D721Med (cell line): ENCODE measurements at regions not wholly inside any gene's neighbourhood (a gene's known extent, or its start where the extent isn't known, plus 50 kb on each side); places are given as distances from the start of the nearest gene placed in this dataset.

ENCODE experiments used
- DNase-seq: peaks from one replicate; pipeline ENCODE4 v3.0.0; 2011; ENCODE audit warnings: low spot score; ENCODE audit not compliant: insufficient read length
- FAIRE-seq: peaks from 2 replicates; lab custom pipeline; 2011; peaks lifted over from hg19 to GRCh38; lab: Jason Lieb, UNC
- TF ChIP-seq, protein P1 (sequence below): IDR thresholded peaks from 2 replicates; pipeline ENCODE4 v1.5.1; 2012; ENCODE audit warnings: mild to moderate bottlenecking, control low read depth; ENCODE audit not compliant: insufficient read depth; ENCODE audit errors: missing control alignments

GRCh38 chr15:98501192-98501591 is 147.1 kb upstream of the IGF1R start:
- DNase-seq, result no peak
- TF ChIP-seq, protein P1, sequence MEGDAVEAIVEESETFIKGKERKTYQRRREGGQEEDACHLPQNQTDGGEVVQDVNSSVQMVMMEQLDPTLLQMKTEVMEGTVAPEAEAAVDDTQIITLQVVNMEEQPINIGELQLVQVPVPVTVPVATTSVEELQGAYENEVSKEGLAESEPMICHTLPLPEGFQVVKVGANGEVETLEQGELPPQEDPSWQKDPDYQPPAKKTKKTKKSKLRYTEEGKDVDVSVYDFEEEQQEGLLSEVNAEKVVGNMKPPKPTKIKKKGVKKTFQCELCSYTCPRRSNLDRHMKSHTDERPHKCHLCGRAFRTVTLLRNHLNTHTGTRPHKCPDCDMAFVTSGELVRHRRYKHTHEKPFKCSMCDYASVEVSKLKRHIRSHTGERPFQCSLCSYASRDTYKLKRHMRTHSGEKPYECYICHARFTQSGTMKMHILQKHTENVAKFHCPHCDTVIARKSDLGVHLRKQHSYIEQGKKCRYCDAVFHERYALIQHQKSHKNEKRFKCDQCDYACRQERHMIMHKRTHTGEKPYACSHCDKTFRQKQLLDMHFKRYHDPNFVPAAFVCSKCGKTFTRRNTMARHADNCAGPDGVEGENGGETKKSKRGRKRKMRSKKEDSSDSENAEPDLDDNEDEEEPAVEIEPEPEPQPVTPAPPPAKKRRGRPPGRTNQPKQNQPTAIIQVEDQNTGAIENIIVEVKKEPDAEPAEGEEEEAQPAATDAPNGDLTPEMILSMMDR, result no peak
- FAIRE-seq, result no peak

DNA sequence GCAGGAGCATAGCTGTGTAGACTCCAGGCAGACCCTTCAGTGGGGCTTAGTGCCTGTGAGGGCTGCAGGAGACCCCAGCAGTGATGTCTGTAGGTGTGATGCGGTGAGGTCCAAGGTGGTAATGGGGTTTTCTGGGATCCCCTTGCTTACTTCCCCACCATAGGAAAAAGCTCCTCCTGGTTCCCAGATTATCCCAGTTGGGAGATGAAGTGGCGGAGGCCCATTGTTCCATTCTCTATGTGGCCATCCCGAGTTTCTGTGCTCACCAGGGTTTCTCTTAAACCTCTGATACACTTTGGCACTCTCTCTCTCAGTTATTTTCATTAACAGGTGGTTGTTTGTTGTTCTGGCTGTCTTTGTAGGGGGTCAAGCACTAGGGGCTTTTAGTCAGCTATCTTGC is 146.7 kb upstream of the IGF1R start:
- DNase-seq, result no peak
- TF ChIP-seq, protein P1, result no peak
- no peak for FAIRE-seq

GRCh38 chr15:98503970-98504369 is 144.4 kb upstream of the IGF1R start:
- TF ChIP-seq, protein P1, result no peak
- DNase-seq (no peak), FAIRE-seq (no peak)

GRCh38 chr15:98504998-98505397 is 143.3 kb upstream of the IGF1R start:
- TF ChIP-seq, protein P1, result no peak
- DNase-seq (no peak), FAIRE-seq (no peak)

GRCh38 chr15:98505611-98506031 is 142.7 kb upstream of the IGF1R start:
- FAIRE-seq, result no peak
- DNase-seq, result no peak
- TF ChIP-seq, protein P1, result no peak

DNA sequence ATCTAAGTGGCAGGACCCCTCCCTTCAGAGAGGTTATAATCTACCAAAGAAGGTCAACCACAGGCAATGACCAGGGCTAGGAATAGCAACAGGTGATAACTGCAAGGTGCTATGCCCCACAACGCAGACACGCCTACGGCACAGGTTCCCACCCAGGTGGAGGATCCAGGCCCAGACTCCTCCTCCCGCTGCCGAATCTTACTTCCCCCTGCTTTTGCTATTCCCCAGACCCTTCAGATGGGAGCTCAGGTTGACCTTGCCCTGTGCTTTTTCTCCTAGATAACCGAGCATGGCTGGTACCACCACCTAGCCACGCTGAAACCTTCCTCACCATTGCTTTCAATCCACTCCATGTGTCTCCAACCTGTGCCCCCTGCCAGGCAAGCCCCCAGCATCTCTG is 142.2 kb upstream of the IGF1R start:
- FAIRE-seq, result no peak
- DNase-seq, result no peak
- TF ChIP-seq, protein P1, result no peak

DNA sequence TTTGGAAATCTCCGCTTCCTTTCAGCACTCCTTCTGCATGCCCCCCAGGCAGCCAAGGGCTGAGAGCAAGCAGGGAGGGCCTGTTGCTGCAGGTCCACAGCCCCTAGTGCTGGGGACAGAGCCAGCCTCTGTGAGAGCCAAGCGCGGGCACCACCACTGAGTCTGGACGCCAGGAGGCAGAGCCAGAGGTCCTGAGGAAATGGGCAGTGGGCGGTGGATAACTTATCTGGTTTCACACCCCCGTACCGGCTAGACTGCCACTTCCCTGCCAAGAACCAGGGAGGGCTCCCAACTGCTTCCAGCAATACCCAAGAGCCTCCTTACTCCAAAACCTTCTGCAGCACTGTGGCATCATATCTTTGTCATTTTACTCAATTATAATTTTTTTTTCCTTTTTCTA is 141.6 kb upstream of the IGF1R start:
- FAIRE-seq (no peak), DNase-seq (no peak)
- TF ChIP-seq, protein P1, result no peak
